GM19351 (cell line): ENCODE measurements at regions not wholly inside any gene's neighbourhood (a gene's known extent, or its start where the extent isn't known, plus 50 kb on each side); places are given as distances from the start of the nearest gene placed in this dataset.

Experiments used
- ATAC-seq: cut with Tn5 transposase; IDR thresholded peaks from one replicate; pipeline ENCODE4 v1.9.1; 2021; ENCODE audit warnings: mild to moderate bottlenecking, moderate library complexity; ENCODE audit not compliant: unreplicated experiment

DNA sequence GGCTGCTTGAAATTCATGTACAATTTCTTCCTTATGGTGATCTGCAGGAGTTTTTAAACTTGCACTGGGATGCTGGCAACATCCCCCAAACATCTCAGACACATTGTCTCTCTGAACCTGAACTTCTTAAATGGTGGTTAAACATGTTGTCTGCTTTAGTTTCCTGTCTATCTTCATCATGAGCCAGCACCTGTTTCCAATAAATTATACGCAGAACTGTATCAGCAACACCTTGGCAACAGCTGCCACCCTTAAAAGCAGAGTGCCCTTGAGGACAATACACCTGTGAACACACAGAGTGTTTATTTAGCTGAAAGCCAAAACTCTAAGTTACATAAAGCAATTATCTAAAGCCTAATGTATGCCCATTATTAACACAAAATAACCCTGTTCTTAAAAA is 242.9 kb downstream of the WNT5A start:
- no peak for ATAC-seq

- no peak for ATAC-seq
These were observed 243.4 kb downstream of the WNT5A start for GRCh38 chr3:55243678-55244077.

GRCh38 chr3:55242921-55243320 is 244.2 kb downstream of the WNT5A start:
- ATAC-seq = no peak

GRCh38 chr3:55241098-55241497 is 246.0 kb downstream of the WNT5A start:
- no peak for ATAC-seq

DNA sequence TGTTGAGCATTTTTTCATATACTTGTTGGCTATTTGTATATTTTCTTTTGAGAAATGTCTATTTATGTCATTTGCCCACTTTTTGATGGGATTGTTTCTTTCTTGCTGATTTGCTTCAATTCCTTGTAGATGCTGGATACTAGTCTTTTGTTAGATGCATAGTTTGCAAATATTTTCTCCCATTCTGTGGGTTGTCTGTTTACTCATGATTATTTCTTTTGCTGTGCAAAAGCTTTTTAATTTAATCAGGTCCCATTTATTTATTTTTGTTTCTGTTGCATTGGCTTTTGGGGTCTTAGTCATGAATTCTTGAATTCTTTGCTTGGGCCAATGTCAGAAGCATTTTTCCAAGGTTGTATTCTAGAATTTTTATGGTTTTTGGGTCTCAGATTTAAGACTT is 251.7 kb downstream of the WNT5A start:
- no peak for ATAC-seq

DNA sequence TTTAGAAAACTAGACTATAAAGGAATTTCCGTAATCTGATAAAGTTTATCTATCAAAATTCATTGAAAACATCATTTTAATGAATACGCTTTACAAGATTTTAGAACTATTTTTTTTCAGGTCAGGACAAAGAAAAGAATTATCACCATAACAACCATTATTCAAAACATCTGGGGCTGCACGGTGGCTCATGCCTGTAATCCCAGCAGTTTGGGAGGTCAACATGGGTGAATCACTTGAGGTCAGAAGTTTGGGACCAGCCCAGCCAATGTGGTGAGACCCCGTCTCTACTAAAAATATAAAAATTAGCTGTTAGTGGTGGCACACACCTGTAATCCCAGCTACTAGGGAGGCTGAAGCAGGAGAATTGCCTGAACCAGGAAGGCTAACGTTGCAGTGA is 260.4 kb downstream of the WNT5A start:
- no peak for ATAC-seq

DNA sequence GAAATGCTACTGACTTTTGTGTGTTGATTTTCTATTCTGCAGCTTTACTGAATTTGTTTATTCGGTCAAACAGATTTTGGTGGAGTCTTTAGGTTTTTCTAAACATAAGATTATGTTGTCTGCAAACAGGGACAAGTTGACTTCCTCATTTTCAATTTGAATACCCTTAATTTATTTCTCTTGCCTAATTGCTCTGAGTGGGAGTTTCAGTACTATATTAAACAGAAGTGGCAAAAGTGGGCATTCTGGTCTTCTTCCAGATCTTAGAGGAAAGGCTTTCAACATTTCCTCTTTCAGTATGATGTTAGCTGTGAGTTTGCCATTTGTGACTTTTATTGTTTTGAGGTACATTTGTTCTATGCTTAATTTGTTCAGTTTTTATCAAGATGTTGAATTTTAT is 268.5 kb downstream of the WNT5A start:
- ATAC-seq = no peak

GRCh38 chr3:55207744-55208143 is 279.4 kb downstream of the WNT5A start:
- ATAC-seq = no peak

GRCh38 chr3:55205990-55206389 is 278.1 kb upstream of the LRTM1 start:
- ATAC-seq = no peak

DNA sequence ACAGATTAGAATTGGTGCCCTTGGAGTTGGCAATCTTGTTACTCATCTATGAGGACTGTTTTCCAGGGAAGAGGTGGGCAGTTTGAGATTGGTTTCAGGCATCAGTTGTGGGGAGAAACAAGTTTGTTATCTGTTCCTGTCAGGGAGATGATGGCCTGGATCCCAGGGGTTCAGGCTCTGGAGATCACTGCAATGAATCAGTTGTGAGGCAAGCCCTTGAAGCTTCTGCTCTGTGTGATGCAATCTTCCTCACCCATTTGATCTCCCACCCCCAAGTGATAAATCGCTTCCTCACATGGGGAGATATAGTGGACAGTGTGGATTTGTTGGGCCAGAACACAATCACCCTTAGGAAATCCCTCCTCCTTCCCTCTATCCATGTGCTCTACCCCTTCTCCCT is 276.6 kb upstream of the LRTM1 start:
- no peak for ATAC-seq

GRCh38 chr3:55203546-55203945 is 275.7 kb upstream of the LRTM1 start:
- no peak for ATAC-seq

DNA sequence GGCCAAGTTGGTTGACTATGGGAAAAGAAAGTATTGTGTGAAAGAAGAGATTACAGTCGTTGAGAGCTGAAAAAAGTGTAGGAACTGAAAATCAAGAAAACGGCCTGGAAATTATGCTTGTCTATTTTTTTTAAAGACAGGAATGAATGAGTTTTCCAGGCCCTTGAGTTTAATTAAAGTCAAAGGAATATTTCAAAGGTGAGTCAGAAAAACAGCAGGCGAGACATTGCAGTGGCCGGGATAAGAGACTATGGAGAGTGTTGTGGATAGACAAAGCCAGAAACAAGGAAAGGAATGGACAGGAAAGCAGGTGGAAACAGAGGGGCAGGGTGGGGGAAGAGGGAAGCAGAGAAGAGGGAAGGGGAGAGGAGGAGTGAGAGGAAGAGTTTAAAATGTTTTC is 275.1 kb upstream of the LRTM1 start:
- ATAC-seq = no peak

GRCh38 chr3:55202326-55202725 is 274.5 kb upstream of the LRTM1 start:
- ATAC-seq = no peak

DNA sequence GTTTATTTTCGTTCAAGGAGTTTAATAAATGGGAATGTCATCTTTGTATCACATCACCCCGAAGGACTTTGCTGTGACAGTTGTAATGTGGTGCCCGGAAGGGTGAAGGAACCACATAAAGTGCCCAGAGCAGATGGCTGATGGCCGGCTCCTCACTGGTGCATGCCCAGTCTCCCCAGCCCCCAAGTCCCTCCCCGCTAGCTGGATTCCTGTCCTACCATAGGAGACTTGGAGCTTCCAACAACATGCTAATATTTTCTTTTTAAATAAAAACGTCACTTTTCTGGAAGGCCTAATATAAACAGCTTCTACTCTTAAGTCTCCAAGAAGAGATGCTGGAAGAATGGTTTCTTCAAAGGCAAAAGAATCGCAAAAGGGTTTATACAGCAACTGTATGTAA is 273.9 kb upstream of the LRTM1 start:
- ATAC-seq = no peak

- no peak for ATAC-seq
These were observed 273.0 kb upstream of the LRTM1 start for GRCh38 chr3:55200906-55201305.

GRCh38 chr3:55198554-55198953 is 270.7 kb upstream of the LRTM1 start:
- no peak for ATAC-seq

- no peak for ATAC-seq
These were observed 269.2 kb upstream of the LRTM1 start for GRCh38 chr3:55197021-55197420.

- ATAC-seq = no peak
These were observed 268.6 kb upstream of the LRTM1 start for GRCh38 chr3:55196495-55196894.

DNA sequence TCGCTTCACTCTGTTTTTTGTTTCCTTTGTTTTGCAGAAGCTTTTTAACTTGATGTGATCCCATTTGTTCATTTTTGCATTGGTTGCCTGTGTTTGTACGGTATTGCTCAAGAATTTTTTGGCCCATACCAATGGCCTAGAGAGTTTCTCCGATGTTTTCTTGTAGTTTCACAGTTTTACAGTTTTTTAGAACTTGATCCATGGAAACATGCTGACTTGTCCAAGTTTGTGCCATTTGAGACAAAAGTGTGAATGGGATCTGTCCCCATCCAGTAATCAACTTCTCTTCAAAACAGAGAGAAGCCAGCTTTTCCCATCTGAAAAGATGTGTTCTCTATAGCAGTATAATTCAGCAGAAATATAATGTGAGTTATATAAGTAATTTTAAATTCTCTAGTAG is 266.5 kb upstream of the LRTM1 start:
- no peak for ATAC-seq

DNA sequence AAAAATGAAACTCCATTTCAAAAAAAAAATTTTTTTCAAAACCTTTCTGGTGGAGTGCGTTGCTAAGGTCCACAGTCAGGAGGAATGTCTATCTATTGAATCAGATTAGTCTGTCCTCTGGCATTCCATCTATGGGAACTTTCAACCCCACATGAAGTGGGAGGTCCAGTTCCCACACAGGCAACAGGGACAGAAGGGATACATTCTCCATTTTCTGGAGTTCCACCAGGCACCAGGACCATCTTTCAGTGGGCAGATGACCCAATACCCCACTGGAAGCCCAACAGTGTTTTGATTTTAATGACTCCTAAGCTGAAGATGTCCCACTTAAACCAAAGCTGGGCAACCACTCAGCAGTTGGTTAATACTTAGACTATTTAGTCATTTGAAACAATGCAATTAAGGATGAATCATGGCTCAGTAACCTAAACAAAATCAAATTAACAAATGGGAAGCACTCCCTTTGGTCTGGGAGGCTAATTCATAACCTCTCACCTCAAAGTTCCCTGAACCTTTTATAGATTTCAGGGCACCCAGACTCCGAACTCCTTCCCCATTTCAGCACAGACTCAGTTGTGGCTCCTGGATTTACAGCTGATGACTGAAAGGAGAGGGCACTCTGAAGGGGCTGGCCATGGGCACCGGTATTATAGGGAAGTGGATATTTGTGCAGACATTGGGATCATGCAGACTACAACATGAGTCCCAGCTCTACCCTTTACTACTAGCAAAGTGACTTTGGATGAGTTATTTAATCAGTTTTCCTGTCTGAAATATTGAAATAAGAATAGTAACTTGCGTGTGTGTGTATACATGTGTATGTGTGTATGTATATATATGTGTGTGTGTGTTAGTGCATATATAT is 264.3 kb upstream of the LRTM1 start:
- ATAC-seq = no peak

DNA sequence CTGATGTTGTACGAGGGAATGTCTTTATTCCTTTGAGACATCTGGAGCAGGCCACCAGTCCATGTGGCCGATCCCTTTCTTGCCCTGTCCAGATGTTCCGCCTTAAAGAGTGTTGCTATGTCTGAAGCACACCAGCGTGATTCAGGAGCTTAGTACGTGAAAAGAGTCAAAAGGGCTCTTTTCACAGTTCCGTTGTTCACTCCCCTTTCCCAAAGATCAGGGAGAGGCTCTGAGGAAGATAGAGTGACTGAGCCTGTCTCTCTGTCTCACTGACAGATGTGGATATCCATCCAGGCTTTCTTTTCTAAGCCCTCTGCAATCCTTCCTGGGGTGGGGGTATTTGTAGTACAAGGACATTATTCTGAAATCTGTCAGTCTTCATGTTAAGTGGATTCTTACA is 262.5 kb upstream of the LRTM1 start:
- ATAC-seq = no peak

GRCh38 chr3:55189359-55189801 is 261.5 kb upstream of the LRTM1 start:
- no peak for ATAC-seq

GRCh38 chr3:55185380-55185779 is 257.5 kb upstream of the LRTM1 start:
- no peak for ATAC-seq
